Panc1 (cell line): ENCODE measurements at regions not wholly inside any gene's neighbourhood (a gene's known extent, or its start where the extent isn't known, plus 50 kb on each side); places are given as distances from the start of the nearest gene placed in this dataset.

ENCODE experiments used
- ATAC-seq: fragments of 200-7000 bp; cut with Tn5 transposase; 2 replicates; pipeline ENCODE4 v1.9.1; 2020; ENCODE audit warnings: mild to moderate bottlenecking, moderate library complexity
- BruUV-seq: library from RNA; stranded (reverse); fragments of 400-500 nt; replicated peaks from 2 replicates; lab custom pipeline; 2021; lab: Mats Ljungman, UMichigan
- CTCF ChIA-PET: fragments of 300-600 bp; sonication (Branson Sonifier 250); formaldehyde crosslinking; loops from one replicate; lab custom pipeline; 2022; ENCODE audit warnings: antibody characterized with exemption; lab: Charles Lee
- POLR2A ChIA-PET: fragments of 300-600 bp; sonication (Branson Sonifier 250); formaldehyde crosslinking; loops from one replicate; lab custom pipeline; 2022; ENCODE audit warnings: antibody characterized with exemption; lab: Charles Lee
- DNase-seq: peaks from one replicate; pipeline ENCODE4 v3.0.0-alpha.2; 2010; ENCODE audit warnings: low read depth, low spot score
- H3K27ac ChIP-seq: 2 replicates; pipeline ENCODE4 v1.5.1; 2011; ENCODE audit warnings: mild to moderate bottlenecking, low read length, inconsistent platforms
- H3K27me3 ChIP-seq: fragments of 200-500 bp; sonication (Bioruptor generic); 2 replicates; pipeline ENCODE4 v1.6.0; 2014; ENCODE audit warnings: low read length, inconsistent platforms; ENCODE audit not compliant: control insufficient read depth, insufficient read depth
- H3K36me3 ChIP-seq: fragments of 200-500 bp; sonication (Bioruptor generic); 2 replicates; pipeline ENCODE4 v1.5.1; 2014; ENCODE audit warnings: inconsistent platforms, mild to moderate bottlenecking, low read length, moderate library complexity; ENCODE audit not compliant: control insufficient read depth, insufficient read depth
- H3K4me1 ChIP-seq: 2 replicates; pipeline ENCODE4 v1.5.1; 2011; ENCODE audit warnings: inconsistent platforms, mild to moderate bottlenecking, low read length, moderate library complexity; ENCODE audit not compliant: control insufficient read depth, insufficient read depth
- H3K4me3 ChIP-seq, 2 experiments: 2 replicates each; pipeline ENCODE4 v1.5.1; 2011 to 2012; ENCODE audit warnings: low read depth in 2 of 2, low read length in 2 of 2, mild to moderate bottlenecking in 2 of 2, inconsistent platforms in 1 of 2, moderate library complexity in 1 of 2
- H3K9me3 ChIP-seq: fragments of 200-500 bp; sonication (Bioruptor generic); 2 replicates; pipeline ENCODE4 v1.5.1; 2014; ENCODE audit warnings: low read depth, mild to moderate bottlenecking, inconsistent platforms, low read length, moderate library complexity; ENCODE audit not compliant: control insufficient read depth, insufficient read depth
- POLR2AphosphoS5 ChIP-seq: IDR thresholded peaks from 2 replicates; pipeline ENCODE4 v1.6.1; 2012; ENCODE audit warnings: mild to moderate bottlenecking, low read depth, low read length, moderate library complexity
- SIN3A ChIP-seq: IDR thresholded peaks from 2 replicates; pipeline ENCODE4 v1.6.1; 2012; ENCODE audit warnings: low read depth, mild to moderate bottlenecking, low read length, moderate library complexity, borderline replicate concordance; ENCODE audit not compliant: insufficient read depth
- TCF7L2 ChIP-seq: IDR thresholded peaks from 2 replicates; pipeline ENCODE4 v1.6.1; 2011; ENCODE audit warnings: mild to moderate bottlenecking, low read depth, low read length, inconsistent platforms
- in situ Hi-C: cut with HindIII; loops from 2 replicates; pipeline ENCODE4 v1.10.0; 2016; ENCODE audit warnings: low sequenced_read_pairs, low pct_unique_long_range_greater_than_20kb
- intact Hi-C: fragments of 100-400 bp; cut with micrococcal nuclease; formaldehyde crosslinking; loops from one replicate; pipeline ENCODE4 v1.10.0; 2022; ENCODE audit not compliant: unreplicated experiment
- TF ChIP-seq, protein P1 (sequence below), 2 experiments: IDR thresholded peaks; 2 replicates each; pipeline ENCODE4 v1.6.1; 2011 to 2012; ENCODE audit warnings: low read depth in 2 of 2, control low read depth in 1 of 2, low read length in 1 of 2, mild to moderate bottlenecking in 1 of 2, moderate library complexity in 1 of 2; ENCODE audit not compliant: insufficient read depth in 1 of 2
- TF ChIP-seq, protein P2 (sequence below): fragments of 450-650 bp; IDR thresholded peaks from 2 replicates; pipeline ENCODE4 v1.5.1; 2017; ENCODE audit warnings: mild to moderate bottlenecking

DNA sequence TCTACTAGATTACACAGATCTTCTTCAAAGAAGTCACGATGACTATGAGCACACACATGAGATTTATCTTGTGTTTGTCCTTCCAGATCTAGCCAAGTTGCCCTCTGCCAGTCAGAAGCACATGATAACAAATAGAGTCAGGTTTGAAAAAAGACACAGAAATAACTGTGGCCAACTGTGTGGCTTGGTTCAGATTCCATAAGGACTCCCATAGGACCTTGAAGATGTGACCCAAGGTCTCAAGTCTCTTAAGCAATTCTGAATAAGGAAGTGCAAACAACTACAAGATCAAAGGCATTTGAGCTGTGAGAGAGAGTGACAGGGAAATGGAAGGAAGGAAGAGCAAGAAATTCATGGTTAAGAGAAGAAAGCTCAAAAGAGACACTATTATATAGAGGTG, 194.0 kb downstream of the PLPP3 start:
- intact Hi-C loops (no loop called here), in situ Hi-C loops (no loop called here)
- no peaks in the 10 kb centered on the region for H3K4me1 ChIP-seq
- no peak for DNase-seq
- no peaks in the 10 kb centered on the region for H3K9me3 ChIP-seq
- no peak overlapping the region for H3K27ac ChIP-seq
- ChIA-PET CTCF (no interaction called here), POLR2A (no interaction called here)
- H3K4me3 ChIP-seq, result no peak overlapping the region
- no TSS peak for BruUV-seq
- H3K36me3 ChIP-seq, result no peaks in the 10 kb centered on the region
- no peaks in the 10 kb centered on the region; the same call in 1 of the 2 replicates for H3K27me3 ChIP-seq
- ATAC-seq, result no peak
- TF ChIP-seq POLR2AphosphoS5, result no peak
- TF ChIP-seq TCF7L2, result no peak
- TF ChIP-seq, protein P1, sequence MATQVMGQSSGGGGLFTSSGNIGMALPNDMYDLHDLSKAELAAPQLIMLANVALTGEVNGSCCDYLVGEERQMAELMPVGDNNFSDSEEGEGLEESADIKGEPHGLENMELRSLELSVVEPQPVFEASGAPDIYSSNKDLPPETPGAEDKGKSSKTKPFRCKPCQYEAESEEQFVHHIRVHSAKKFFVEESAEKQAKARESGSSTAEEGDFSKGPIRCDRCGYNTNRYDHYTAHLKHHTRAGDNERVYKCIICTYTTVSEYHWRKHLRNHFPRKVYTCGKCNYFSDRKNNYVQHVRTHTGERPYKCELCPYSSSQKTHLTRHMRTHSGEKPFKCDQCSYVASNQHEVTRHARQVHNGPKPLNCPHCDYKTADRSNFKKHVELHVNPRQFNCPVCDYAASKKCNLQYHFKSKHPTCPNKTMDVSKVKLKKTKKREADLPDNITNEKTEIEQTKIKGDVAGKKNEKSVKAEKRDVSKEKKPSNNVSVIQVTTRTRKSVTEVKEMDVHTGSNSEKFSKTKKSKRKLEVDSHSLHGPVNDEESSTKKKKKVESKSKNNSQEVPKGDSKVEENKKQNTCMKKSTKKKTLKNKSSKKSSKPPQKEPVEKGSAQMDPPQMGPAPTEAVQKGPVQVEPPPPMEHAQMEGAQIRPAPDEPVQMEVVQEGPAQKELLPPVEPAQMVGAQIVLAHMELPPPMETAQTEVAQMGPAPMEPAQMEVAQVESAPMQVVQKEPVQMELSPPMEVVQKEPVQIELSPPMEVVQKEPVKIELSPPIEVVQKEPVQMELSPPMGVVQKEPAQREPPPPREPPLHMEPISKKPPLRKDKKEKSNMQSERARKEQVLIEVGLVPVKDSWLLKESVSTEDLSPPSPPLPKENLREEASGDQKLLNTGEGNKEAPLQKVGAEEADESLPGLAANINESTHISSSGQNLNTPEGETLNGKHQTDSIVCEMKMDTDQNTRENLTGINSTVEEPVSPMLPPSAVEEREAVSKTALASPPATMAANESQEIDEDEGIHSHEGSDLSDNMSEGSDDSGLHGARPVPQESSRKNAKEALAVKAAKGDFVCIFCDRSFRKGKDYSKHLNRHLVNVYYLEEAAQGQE (IDR thresholded peaks at IDR 0.05; ENCODE audit: insufficient read depth in 1 of 2, low read depth in 2 of 2, low read length in 1 of 2), result no peak
- TF ChIP-seq SIN3A, result no peak
- TF ChIP-seq, protein P2, sequence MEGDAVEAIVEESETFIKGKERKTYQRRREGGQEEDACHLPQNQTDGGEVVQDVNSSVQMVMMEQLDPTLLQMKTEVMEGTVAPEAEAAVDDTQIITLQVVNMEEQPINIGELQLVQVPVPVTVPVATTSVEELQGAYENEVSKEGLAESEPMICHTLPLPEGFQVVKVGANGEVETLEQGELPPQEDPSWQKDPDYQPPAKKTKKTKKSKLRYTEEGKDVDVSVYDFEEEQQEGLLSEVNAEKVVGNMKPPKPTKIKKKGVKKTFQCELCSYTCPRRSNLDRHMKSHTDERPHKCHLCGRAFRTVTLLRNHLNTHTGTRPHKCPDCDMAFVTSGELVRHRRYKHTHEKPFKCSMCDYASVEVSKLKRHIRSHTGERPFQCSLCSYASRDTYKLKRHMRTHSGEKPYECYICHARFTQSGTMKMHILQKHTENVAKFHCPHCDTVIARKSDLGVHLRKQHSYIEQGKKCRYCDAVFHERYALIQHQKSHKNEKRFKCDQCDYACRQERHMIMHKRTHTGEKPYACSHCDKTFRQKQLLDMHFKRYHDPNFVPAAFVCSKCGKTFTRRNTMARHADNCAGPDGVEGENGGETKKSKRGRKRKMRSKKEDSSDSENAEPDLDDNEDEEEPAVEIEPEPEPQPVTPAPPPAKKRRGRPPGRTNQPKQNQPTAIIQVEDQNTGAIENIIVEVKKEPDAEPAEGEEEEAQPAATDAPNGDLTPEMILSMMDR, result no peak

DNA sequence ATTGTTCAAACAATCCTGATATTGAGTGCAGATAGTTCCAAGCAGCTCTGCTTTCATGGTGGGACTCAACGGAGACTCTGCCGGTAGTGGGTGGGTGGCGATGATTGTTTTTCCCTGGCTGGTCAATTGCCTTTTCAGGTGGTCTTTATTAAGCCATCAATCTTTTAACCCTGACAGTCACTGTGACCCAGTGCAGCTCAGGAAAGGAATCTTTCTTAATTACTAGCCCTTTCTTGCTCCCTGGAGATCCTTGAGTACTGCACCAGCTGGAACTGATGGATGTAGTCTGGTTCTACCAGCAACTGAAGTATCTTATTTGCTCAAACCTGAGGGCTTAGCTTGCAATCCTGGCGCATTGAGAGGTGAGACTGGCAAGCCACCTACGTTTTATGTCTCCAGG, 196.4 kb downstream of the PLPP3 start:
- POLR2A ChIA-PET, result no interaction called here
- CTCF ChIA-PET, result no interaction called here
- no peak for DNase-seq
- in situ Hi-C loops, result no loop called here
- TF ChIP-seq TCF7L2 (no peak), SIN3A (no peak), POLR2AphosphoS5 (no peak)
- TF ChIP-seq, protein P1 (IDR thresholded peaks at IDR 0.05; ENCODE audit: insufficient read depth in 1 of 2, low read depth in 2 of 2, low read length in 1 of 2), result no peak
- TF ChIP-seq, protein P2, result no peak
- H3K36me3 ChIP-seq, result no peaks in the 10 kb centered on the region
- no peak overlapping the region for H3K27ac ChIP-seq
- no peak for ATAC-seq
- H3K4me3 ChIP-seq, result no peak overlapping the region
- intact Hi-C loops, result no loop called here
- no peaks in the 10 kb centered on the region; the same call in 1 of the 2 replicates for H3K27me3 ChIP-seq
- H3K9me3 ChIP-seq, result no peaks in the 10 kb centered on the region
- BruUV-seq, result no TSS peak
- no peaks in the 10 kb centered on the region for H3K4me1 ChIP-seq
